ENCODE measurements at regions not wholly inside any gene's neighbourhood (a gene's known extent, or its start where the extent isn't known, plus 50 kb on each side); places are given as distances from the start of the nearest gene placed in this dataset.

DNA sequence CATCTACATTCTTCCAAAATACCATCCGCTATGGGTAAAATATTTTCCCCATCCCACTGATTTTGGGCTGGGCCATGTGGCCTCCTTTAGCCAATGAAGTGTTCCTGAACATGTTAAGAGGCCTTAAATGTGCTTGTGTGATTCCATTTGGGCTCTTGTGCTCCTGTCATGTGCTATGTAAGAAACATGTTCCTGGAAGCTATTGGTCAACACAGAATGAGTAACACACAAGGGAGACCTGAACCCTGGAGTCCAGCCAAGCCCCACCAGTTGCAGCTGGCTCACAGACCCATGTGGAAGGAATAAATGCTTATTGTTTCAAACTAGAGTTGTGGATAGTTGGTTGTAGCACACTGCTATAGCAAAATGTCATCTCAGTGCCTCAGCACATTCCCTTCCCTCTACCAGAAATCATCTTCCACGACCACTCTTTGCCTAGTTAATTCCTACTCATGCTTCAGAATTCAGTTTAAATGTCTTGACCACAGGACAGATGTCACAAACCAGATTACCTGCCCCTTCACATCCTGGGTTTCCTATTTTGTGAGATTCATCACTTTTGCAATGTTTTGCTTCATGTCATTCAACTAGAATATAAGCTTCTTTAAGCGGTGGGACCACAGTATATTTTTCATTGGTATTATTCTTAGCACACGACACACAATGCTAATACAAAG lies 217.3 kb upstream of the EEA1 start:
- Histone ChIP-seq H3K27me3 (ENCODE audit: insufficient read depth, low read length) (no peaks in the 10 kb centered on the region), H3K9me3 (ENCODE audit: control insufficient read depth in 1 of 2, insufficient read depth in 1 of 2, low read depth in 1 of 2, low read length in 2 of 2) (no peaks in the 10 kb centered on the region), H3K36me3 (ENCODE audit: control insufficient read depth in 1 of 2, insufficient read depth in 2 of 2, low read length in 2 of 2) (no peaks in the 10 kb centered on the region), H3K27ac (ENCODE audit: low read depth, low read length) (no peak overlapping the region), H4K20me1 (ENCODE audit: insufficient read depth) (no peaks in the 10 kb centered on the region), H3K4me3 (replicated peaks in 1 of 2; ENCODE audit: low read depth in 1 of 2, low read length in 2 of 2) (no peak overlapping the region), H3K4me2 (ENCODE audit: low read length) (no peak overlapping the region), H3K79me2 (ENCODE audit: insufficient read depth, low read length) (no peaks in the 10 kb centered on the region), H3K9ac (ENCODE audit: low read length) (no peak overlapping the region), H3K9me2 (ENCODE audit: insufficient read depth) (no peaks in the 10 kb centered on the region), H3K4me1 (ENCODE audit: control insufficient read depth in 1 of 2, insufficient read depth in 2 of 2, low read length in 2 of 2) (no peaks in the 10 kb centered on the region), H2AFZ (ENCODE audit: low read depth, low read length, poor library complexity, severe bottlenecking) (no peak overlapping the region)
- DNase-seq (ENCODE audit: low read depth, low spot score) (no peak), ATAC-seq (no peak)
- POLR2A ChIA-PET = no interaction called here
- BruUV-seq (replicated peaks) = no TSS peak
- RAD21 ChIA-PET (ENCODE audit: low non-redundant PET in 1 of 2, low total read pairs in 2 of 2, uncharacterized antibody in 2 of 2, unreplicated experiment in 2 of 2) = no interaction called here
- intact Hi-C loops (cut with micrococcal nuclease) = no loop called here
- TF ChIP-seq, protein P1, sequence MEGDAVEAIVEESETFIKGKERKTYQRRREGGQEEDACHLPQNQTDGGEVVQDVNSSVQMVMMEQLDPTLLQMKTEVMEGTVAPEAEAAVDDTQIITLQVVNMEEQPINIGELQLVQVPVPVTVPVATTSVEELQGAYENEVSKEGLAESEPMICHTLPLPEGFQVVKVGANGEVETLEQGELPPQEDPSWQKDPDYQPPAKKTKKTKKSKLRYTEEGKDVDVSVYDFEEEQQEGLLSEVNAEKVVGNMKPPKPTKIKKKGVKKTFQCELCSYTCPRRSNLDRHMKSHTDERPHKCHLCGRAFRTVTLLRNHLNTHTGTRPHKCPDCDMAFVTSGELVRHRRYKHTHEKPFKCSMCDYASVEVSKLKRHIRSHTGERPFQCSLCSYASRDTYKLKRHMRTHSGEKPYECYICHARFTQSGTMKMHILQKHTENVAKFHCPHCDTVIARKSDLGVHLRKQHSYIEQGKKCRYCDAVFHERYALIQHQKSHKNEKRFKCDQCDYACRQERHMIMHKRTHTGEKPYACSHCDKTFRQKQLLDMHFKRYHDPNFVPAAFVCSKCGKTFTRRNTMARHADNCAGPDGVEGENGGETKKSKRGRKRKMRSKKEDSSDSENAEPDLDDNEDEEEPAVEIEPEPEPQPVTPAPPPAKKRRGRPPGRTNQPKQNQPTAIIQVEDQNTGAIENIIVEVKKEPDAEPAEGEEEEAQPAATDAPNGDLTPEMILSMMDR (IDR thresholded peaks at IDR 0.05 in 2 of 3, conservative IDR thresholded peaks at IDR 0.05 in 1 of 3; ENCODE audit: borderline replicate concordance in 1 of 3, insufficient read depth in 1 of 3, low read depth in 2 of 3, low read length in 2 of 3) = no peak
- CTCF ChIA-PET = no interaction called here

DNA sequence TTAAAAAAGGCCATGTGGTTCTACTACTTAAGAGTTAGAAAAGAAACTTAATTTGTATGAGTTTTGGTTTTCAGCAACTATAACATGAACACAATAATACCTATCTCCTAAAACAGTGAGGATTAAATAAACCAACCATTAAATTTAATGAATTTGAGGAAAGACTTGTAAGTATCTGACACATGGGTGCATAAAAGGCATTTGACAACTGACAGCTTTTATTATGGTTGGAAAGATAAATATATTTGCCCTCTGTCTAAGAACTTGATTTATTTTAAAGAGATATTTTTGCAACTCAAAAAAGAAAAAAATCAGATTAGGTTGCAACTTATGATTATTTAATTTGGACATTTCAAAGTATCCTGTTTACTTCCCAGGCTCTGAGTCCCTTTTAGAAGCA lies 217.9 kb upstream of the EEA1 start:
- intact Hi-C loops (cut with micrococcal nuclease) = no loop called here
- no TSS peak for BruUV-seq (replicated peaks)
- TF ChIP-seq, protein P2, sequence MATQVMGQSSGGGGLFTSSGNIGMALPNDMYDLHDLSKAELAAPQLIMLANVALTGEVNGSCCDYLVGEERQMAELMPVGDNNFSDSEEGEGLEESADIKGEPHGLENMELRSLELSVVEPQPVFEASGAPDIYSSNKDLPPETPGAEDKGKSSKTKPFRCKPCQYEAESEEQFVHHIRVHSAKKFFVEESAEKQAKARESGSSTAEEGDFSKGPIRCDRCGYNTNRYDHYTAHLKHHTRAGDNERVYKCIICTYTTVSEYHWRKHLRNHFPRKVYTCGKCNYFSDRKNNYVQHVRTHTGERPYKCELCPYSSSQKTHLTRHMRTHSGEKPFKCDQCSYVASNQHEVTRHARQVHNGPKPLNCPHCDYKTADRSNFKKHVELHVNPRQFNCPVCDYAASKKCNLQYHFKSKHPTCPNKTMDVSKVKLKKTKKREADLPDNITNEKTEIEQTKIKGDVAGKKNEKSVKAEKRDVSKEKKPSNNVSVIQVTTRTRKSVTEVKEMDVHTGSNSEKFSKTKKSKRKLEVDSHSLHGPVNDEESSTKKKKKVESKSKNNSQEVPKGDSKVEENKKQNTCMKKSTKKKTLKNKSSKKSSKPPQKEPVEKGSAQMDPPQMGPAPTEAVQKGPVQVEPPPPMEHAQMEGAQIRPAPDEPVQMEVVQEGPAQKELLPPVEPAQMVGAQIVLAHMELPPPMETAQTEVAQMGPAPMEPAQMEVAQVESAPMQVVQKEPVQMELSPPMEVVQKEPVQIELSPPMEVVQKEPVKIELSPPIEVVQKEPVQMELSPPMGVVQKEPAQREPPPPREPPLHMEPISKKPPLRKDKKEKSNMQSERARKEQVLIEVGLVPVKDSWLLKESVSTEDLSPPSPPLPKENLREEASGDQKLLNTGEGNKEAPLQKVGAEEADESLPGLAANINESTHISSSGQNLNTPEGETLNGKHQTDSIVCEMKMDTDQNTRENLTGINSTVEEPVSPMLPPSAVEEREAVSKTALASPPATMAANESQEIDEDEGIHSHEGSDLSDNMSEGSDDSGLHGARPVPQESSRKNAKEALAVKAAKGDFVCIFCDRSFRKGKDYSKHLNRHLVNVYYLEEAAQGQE (IDR thresholded peaks at IDR 0.05; ENCODE audit: low read depth) = no peak
- TF ChIP-seq SRF (IDR thresholded peaks at IDR 0.05; ENCODE audit: low read depth) = no peak
- TF ChIP-seq YY1 (IDR thresholded peaks at IDR 0.05; ENCODE audit: extremely low read depth, insufficient replicate concordance, low read depth, low read length) = no peak
- TF ChIP-seq RAD21 (IDR thresholded peaks at IDR 0.05; ENCODE audit: low read depth) = no peak
- no peak for TF ChIP-seq CBX3 (IDR thresholded peaks at IDR 0.05; ENCODE audit: low read depth)
- Histone ChIP-seq H3K9ac (ENCODE audit: low read length) (no peak overlapping the region), H2AFZ (ENCODE audit: low read depth, low read length, poor library complexity, severe bottlenecking) (no peak overlapping the region), H3K79me2 (ENCODE audit: insufficient read depth, low read length) (no peaks in the 10 kb centered on the region), H3K4me1 (ENCODE audit: control insufficient read depth in 1 of 2, insufficient read depth in 2 of 2, low read length in 2 of 2) (no peaks in the 10 kb centered on the region), H3K9me3 (ENCODE audit: control insufficient read depth in 1 of 2, insufficient read depth in 1 of 2, low read depth in 1 of 2, low read length in 2 of 2) (no peaks in the 10 kb centered on the region), H3K27me3 (ENCODE audit: insufficient read depth, low read length) (no peaks in the 10 kb centered on the region), H3K4me3 (replicated peaks in 1 of 2; ENCODE audit: low read depth in 1 of 2, low read length in 2 of 2) (no peak overlapping the region), H3K4me2 (ENCODE audit: low read length) (no peak overlapping the region), H3K27ac (ENCODE audit: low read depth, low read length) (no peak overlapping the region), H3K36me3 (ENCODE audit: control insufficient read depth in 1 of 2, insufficient read depth in 2 of 2, low read length in 2 of 2) (no peaks in the 10 kb centered on the region), H3K9me2 (ENCODE audit: insufficient read depth) (no peaks in the 10 kb centered on the region), H4K20me1 (ENCODE audit: insufficient read depth) (no peaks in the 10 kb centered on the region)
- ChIA-PET POLR2A (no interaction called here), CTCF (no interaction called here), RAD21 (ENCODE audit: low non-redundant PET in 1 of 2, low total read pairs in 2 of 2, uncharacterized antibody in 2 of 2, unreplicated experiment in 2 of 2) (no interaction called here)
- ATAC-seq (no peak), DNase-seq (ENCODE audit: low read depth, low spot score) (no peak)
